ENCODE measurements at regions not wholly inside any gene's neighbourhood (a gene's known extent, or its start where the extent isn't known, plus 50 kb on each side); places are given as distances from the start of the nearest gene placed in this dataset.

DNA sequence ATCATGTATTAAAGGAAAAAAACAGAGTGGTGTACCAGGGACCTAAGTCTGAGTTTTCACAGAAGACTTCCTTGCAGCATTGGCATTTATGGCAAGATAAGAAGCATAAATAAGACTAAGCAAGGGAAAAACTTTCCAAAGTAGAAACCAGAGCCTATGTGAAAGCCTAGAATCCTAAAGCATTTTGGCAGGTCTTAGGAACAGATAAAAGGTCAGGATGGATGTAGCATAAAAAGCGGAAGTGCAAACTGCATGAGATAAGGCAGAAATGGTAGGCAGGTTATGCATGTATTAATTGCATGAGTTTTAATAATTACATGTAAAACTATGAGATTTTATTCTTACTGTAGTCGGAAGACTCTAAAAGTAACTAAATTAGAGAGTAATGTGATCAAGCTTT, 596.5 kb downstream of the SUCLG1 start:
- TF ChIP-seq, protein P1, sequence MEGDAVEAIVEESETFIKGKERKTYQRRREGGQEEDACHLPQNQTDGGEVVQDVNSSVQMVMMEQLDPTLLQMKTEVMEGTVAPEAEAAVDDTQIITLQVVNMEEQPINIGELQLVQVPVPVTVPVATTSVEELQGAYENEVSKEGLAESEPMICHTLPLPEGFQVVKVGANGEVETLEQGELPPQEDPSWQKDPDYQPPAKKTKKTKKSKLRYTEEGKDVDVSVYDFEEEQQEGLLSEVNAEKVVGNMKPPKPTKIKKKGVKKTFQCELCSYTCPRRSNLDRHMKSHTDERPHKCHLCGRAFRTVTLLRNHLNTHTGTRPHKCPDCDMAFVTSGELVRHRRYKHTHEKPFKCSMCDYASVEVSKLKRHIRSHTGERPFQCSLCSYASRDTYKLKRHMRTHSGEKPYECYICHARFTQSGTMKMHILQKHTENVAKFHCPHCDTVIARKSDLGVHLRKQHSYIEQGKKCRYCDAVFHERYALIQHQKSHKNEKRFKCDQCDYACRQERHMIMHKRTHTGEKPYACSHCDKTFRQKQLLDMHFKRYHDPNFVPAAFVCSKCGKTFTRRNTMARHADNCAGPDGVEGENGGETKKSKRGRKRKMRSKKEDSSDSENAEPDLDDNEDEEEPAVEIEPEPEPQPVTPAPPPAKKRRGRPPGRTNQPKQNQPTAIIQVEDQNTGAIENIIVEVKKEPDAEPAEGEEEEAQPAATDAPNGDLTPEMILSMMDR (IDR thresholded peaks at IDR 0.05): no peak
- TF ChIP-seq, protein P2, sequence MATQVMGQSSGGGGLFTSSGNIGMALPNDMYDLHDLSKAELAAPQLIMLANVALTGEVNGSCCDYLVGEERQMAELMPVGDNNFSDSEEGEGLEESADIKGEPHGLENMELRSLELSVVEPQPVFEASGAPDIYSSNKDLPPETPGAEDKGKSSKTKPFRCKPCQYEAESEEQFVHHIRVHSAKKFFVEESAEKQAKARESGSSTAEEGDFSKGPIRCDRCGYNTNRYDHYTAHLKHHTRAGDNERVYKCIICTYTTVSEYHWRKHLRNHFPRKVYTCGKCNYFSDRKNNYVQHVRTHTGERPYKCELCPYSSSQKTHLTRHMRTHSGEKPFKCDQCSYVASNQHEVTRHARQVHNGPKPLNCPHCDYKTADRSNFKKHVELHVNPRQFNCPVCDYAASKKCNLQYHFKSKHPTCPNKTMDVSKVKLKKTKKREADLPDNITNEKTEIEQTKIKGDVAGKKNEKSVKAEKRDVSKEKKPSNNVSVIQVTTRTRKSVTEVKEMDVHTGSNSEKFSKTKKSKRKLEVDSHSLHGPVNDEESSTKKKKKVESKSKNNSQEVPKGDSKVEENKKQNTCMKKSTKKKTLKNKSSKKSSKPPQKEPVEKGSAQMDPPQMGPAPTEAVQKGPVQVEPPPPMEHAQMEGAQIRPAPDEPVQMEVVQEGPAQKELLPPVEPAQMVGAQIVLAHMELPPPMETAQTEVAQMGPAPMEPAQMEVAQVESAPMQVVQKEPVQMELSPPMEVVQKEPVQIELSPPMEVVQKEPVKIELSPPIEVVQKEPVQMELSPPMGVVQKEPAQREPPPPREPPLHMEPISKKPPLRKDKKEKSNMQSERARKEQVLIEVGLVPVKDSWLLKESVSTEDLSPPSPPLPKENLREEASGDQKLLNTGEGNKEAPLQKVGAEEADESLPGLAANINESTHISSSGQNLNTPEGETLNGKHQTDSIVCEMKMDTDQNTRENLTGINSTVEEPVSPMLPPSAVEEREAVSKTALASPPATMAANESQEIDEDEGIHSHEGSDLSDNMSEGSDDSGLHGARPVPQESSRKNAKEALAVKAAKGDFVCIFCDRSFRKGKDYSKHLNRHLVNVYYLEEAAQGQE (IDR thresholded peaks at IDR 0.05; ENCODE audit: insufficient read depth in 1 of 2, low read depth in 2 of 2, low read length in 1 of 2): no peak
- TF ChIP-seq POLR2AphosphoS5 (IDR thresholded peaks at IDR 0.05; ENCODE audit: low read depth, low read length): no peak
- no peak for TF ChIP-seq TCF7L2 (IDR thresholded peaks at IDR 0.05; ENCODE audit: low read depth, low read length)
- TF ChIP-seq SIN3A (IDR thresholded peaks at IDR 0.05; ENCODE audit: borderline replicate concordance, insufficient read depth, low read depth, low read length): no peak
- no TSS peak for BruUV-seq (replicated peaks)
- POLR2A ChIA-PET: no interaction called here

DNA sequence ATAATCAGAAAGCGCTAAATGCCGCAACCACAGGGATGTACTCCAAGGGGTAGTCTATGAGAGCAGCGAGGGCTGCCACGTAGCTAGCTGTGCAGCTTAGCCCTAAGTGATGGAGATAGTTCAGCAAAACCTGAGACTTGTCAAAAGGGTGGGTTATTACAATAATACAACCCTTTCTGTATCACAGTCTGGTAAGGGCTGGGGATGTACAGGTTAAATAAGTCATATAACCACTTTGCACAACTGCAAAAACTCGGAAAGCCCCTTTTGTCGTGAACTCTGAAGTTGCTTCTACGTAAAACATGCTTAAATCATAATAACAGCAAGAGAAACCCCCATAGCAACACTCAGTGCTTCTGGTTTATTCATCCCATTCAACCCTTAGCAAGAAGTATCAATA, 598.8 kb downstream of the SUCLG1 start:
- in situ Hi-C loops (cut with HindIII; ENCODE audit: low pct_unique_long_range_greater_than_20kb, low sequenced_read_pairs): no loop called here

More for the DNA sequence above, 596.5 kb downstream of the SUCLG1 start:
- in situ Hi-C loops (cut with HindIII; ENCODE audit: low pct_unique_long_range_greater_than_20kb, low sequenced_read_pairs): no loop called here
- intact Hi-C loops (cut with micrococcal nuclease; ENCODE audit: unreplicated experiment): no loop called here
- DNase-seq (ENCODE audit: low read depth, low spot score): no peak
- H3K27ac ChIP-seq (ENCODE audit: low read length): no peak overlapping the region
- no peaks in the 10 kb centered on the region for H3K27me3 ChIP-seq (ENCODE audit: control insufficient read depth, insufficient read depth, low read length)
- no peak overlapping the region for H3K4me3 ChIP-seq (ENCODE audit: low read depth in 2 of 2, low read length in 2 of 2)
- H3K9me3 ChIP-seq (ENCODE audit: control insufficient read depth, insufficient read depth, low read depth, low read length): no peaks in the 10 kb centered on the region
- H3K36me3 ChIP-seq (ENCODE audit: control insufficient read depth, insufficient read depth, low read length): no peaks in the 10 kb centered on the region; the same call in 1 of the 2 replicates
- no peaks in the 10 kb centered on the region for H3K4me1 ChIP-seq (ENCODE audit: control insufficient read depth, insufficient read depth, low read length)
- CTCF ChIA-PET: no interaction called here
- no peak for ATAC-seq

More for the DNA sequence above, 598.8 kb downstream of the SUCLG1 start:
- no peaks in the 10 kb centered on the region for H3K9me3 ChIP-seq (ENCODE audit: control insufficient read depth, insufficient read depth, low read depth, low read length)
- intact Hi-C loops (cut with micrococcal nuclease; ENCODE audit: unreplicated experiment): no loop called here
- TF ChIP-seq, protein P2 (IDR thresholded peaks at IDR 0.05; ENCODE audit: insufficient read depth in 1 of 2, low read depth in 2 of 2, low read length in 1 of 2): no peak
- TF ChIP-seq POLR2AphosphoS5 (IDR thresholded peaks at IDR 0.05; ENCODE audit: low read depth, low read length): no peak
- no peak for TF ChIP-seq TCF7L2 (IDR thresholded peaks at IDR 0.05; ENCODE audit: low read depth, low read length)
- TF ChIP-seq SIN3A (IDR thresholded peaks at IDR 0.05; ENCODE audit: borderline replicate concordance, insufficient read depth, low read depth, low read length): no peak
- TF ChIP-seq, protein P1 (IDR thresholded peaks at IDR 0.05): no peak
- H3K27ac ChIP-seq (ENCODE audit: low read length): no peak overlapping the region
- no TSS peak for BruUV-seq (replicated peaks)
- POLR2A ChIA-PET: no interaction called here
- no peak for ATAC-seq
- CTCF ChIA-PET: no interaction called here
- H3K36me3 ChIP-seq (ENCODE audit: control insufficient read depth, insufficient read depth, low read length): no peaks in the 10 kb centered on the region; the same call in 1 of the 2 replicates
- DNase-seq (ENCODE audit: low read depth, low spot score): no peak
- H3K27me3 ChIP-seq (ENCODE audit: control insufficient read depth, insufficient read depth, low read length): no peaks in the 10 kb centered on the region
- H3K4me1 ChIP-seq (ENCODE audit: control insufficient read depth, insufficient read depth, low read length): no peaks in the 10 kb centered on the region
- H3K4me3 ChIP-seq (ENCODE audit: low read depth in 2 of 2, low read length in 2 of 2): no peak overlapping the region

Data from Panc1 (cell line).